K562 (cell line): ENCODE measurements at regions not wholly inside any gene's neighbourhood (a gene's known extent, or its start where the extent isn't known, plus 50 kb on each side); places are given as distances from the start of the nearest gene placed in this dataset.

ENCODE experiments used
- PCBP1 ChIP-seq: fragments of 200-400 bp; formaldehyde crosslinking; IDR thresholded peaks from 2 replicates; pipeline ENCODE4 v1.6.1; 2018; ENCODE audit warnings: mild to moderate bottlenecking, low read depth, low read length; ENCODE audit not compliant: poor library complexity, severe bottlenecking
- SMAD2 ChIP-seq: fragments of 150-350 bp; IDR thresholded peaks from 2 replicates; pipeline ENCODE4 v1.6.1; 2014; ENCODE audit warnings: low read depth, mild to moderate bottlenecking, low read length
- TF ChIP-seq, protein P1 (sequence below): fragments of 200-800 bp; sonication (Bioruptor generic); IDR thresholded peaks from 2 replicates; pipeline ENCODE4 v1.6.1; 2016; ENCODE audit warnings: missing genetic modification characterization, missing compliant biosample characterization
- TF ChIP-seq, protein P2 (sequence below): fragments of 200-600 bp; sonication (generic); IDR thresholded peaks from one replicate; pipeline ENCODE4 v1.6.1; 2012; ENCODE audit warnings: mild to moderate bottlenecking, low read depth, low read length, inconsistent platforms

DNA sequence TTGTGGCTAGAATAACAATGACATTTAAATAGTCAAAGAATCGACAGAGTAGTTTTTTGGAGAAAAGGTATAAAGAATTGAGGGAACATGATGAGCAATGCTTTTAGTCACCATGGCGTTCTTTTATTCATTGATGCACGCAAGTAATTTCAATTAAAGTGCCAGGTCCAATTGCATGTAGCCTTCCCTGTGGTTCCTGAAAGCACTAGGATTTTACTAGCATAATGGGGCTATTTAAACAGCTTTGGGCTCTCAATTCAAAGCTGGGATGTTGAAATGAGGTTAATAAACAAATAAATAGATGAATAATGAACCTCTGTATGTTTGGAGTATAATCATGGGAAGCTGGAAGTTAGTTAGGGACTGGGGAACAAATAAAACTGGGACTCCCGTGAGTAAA, 121.2 kb upstream of the GAP43 start (continued):
- TF ChIP-seq PCBP1 (no peak), SMAD2 (no peak)
- TF ChIP-seq, protein P1, sequence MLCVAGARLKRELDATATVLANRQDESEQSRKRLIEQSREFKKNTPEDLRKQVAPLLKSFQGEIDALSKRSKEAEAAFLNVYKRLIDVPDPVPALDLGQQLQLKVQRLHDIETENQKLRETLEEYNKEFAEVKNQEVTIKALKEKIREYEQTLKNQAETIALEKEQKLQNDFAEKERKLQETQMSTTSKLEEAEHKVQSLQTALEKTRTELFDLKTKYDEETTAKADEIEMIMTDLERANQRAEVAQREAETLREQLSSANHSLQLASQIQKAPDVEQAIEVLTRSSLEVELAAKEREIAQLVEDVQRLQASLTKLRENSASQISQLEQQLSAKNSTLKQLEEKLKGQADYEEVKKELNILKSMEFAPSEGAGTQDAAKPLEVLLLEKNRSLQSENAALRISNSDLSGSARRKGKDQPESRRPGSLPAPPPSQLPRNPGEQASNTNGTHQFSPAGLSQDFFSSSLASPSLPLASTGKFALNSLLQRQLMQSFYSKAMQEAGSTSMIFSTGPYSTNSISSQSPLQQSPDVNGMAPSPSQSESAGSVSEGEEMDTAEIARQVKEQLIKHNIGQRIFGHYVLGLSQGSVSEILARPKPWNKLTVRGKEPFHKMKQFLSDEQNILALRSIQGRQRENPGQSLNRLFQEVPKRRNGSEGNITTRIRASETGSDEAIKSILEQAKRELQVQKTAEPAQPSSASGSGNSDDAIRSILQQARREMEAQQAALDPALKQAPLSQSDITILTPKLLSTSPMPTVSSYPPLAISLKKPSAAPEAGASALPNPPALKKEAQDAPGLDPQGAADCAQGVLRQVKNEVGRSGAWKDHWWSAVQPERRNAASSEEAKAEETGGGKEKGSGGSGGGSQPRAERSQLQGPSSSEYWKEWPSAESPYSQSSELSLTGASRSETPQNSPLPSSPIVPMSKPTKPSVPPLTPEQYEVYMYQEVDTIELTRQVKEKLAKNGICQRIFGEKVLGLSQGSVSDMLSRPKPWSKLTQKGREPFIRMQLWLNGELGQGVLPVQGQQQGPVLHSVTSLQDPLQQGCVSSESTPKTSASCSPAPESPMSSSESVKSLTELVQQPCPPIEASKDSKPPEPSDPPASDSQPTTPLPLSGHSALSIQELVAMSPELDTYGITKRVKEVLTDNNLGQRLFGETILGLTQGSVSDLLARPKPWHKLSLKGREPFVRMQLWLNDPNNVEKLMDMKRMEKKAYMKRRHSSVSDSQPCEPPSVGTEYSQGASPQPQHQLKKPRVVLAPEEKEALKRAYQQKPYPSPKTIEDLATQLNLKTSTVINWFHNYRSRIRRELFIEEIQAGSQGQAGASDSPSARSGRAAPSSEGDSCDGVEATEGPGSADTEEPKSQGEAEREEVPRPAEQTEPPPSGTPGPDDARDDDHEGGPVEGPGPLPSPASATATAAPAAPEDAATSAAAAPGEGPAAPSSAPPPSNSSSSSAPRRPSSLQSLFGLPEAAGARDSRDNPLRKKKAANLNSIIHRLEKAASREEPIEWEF: no peak
- TF ChIP-seq, protein P2, sequence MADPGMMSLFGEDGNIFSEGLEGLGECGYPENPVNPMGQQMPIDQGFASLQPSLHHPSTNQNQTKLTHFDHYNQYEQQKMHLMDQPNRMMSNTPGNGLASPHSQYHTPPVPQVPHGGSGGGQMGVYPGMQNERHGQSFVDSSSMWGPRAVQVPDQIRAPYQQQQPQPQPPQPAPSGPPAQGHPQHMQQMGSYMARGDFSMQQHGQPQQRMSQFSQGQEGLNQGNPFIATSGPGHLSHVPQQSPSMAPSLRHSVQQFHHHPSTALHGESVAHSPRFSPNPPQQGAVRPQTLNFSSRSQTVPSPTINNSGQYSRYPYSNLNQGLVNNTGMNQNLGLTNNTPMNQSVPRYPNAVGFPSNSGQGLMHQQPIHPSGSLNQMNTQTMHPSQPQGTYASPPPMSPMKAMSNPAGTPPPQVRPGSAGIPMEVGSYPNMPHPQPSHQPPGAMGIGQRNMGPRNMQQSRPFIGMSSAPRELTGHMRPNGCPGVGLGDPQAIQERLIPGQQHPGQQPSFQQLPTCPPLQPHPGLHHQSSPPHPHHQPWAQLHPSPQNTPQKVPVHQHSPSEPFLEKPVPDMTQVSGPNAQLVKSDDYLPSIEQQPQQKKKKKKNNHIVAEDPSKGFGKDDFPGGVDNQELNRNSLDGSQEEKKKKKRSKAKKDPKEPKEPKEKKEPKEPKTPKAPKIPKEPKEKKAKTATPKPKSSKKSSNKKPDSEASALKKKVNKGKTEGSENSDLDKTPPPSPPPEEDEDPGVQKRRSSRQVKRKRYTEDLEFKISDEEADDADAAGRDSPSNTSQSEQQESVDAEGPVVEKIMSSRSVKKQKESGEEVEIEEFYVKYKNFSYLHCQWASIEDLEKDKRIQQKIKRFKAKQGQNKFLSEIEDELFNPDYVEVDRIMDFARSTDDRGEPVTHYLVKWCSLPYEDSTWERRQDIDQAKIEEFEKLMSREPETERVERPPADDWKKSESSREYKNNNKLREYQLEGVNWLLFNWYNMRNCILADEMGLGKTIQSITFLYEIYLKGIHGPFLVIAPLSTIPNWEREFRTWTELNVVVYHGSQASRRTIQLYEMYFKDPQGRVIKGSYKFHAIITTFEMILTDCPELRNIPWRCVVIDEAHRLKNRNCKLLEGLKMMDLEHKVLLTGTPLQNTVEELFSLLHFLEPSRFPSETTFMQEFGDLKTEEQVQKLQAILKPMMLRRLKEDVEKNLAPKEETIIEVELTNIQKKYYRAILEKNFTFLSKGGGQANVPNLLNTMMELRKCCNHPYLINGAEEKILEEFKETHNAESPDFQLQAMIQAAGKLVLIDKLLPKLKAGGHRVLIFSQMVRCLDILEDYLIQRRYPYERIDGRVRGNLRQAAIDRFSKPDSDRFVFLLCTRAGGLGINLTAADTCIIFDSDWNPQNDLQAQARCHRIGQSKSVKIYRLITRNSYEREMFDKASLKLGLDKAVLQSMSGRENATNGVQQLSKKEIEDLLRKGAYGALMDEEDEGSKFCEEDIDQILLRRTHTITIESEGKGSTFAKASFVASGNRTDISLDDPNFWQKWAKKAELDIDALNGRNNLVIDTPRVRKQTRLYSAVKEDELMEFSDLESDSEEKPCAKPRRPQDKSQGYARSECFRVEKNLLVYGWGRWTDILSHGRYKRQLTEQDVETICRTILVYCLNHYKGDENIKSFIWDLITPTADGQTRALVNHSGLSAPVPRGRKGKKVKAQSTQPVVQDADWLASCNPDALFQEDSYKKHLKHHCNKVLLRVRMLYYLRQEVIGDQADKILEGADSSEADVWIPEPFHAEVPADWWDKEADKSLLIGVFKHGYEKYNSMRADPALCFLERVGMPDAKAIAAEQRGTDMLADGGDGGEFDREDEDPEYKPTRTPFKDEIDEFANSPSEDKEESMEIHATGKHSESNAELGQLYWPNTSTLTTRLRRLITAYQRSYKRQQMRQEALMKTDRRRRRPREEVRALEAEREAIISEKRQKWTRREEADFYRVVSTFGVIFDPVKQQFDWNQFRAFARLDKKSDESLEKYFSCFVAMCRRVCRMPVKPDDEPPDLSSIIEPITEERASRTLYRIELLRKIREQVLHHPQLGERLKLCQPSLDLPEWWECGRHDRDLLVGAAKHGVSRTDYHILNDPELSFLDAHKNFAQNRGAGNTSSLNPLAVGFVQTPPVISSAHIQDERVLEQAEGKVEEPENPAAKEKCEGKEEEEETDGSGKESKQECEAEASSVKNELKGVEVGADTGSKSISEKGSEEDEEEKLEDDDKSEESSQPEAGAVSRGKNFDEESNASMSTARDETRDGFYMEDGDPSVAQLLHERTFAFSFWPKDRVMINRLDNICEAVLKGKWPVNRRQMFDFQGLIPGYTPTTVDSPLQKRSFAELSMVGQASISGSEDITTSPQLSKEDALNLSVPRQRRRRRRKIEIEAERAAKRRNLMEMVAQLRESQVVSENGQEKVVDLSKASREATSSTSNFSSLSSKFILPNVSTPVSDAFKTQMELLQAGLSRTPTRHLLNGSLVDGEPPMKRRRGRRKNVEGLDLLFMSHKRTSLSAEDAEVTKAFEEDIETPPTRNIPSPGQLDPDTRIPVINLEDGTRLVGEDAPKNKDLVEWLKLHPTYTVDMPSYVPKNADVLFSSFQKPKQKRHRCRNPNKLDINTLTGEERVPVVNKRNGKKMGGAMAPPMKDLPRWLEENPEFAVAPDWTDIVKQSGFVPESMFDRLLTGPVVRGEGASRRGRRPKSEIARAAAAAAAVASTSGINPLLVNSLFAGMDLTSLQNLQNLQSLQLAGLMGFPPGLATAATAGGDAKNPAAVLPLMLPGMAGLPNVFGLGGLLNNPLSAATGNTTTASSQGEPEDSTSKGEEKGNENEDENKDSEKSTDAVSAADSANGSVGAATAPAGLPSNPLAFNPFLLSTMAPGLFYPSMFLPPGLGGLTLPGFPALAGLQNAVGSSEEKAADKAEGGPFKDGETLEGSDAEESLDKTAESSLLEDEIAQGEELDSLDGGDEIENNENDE: no peak
